H54 (cell line): ENCODE measurements at regions not wholly inside any gene's neighbourhood (a gene's known extent, or its start where the extent isn't known, plus 50 kb on each side); places are given as distances from the start of the nearest gene placed in this dataset.
"Not testable (repeated sequence)": the region's sequence is repeated elsewhere in the genome, so short reads cannot be mapped to it uniquely, and the experiment has no call there.

Experiments used
- DNase-seq: peaks from one replicate; pipeline ENCODE4 v3.0.0; 2011; ENCODE audit warnings: low spot score, mixed read lengths; ENCODE audit not compliant: insufficient read length
- FAIRE-seq: peaks from 3 replicates; lab custom pipeline; 2011; peaks lifted over from hg19 to GRCh38; lab: Jason Lieb, UNC
- POLR2A ChIP-seq: IDR thresholded peaks from 2 replicates; pipeline ENCODE4 v1.6.1; 2011; ENCODE audit warnings: low read depth, mild to moderate bottlenecking, low read length

DNA sequence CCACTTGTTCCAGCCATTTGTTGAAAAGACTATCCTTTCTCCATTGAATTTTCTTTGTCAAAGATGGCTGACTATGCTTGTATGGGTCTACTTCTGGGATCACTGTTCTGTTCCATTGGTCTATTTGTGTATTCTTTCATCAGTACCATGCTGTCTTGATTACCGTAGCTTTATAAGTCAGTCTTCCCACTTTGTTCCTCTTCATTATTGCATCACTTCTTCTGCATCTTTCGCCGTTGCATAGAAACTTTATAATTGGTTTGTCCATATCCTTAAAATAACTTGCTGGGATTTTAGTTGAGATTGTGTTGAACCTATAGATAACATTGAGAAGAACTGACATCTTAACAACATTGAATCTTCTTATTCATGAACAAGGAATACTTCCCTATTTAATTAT, 598.8 kb downstream of the TBC1D22A start:
- no peak for TF ChIP-seq POLR2A
- DNase-seq (no peak), FAIRE-seq (no peak)

GRCh38 chr22:47357493-47357892, 595.0 kb downstream of the TBC1D22A start:
- no peak for TF ChIP-seq POLR2A
- DNase-seq (no peak), FAIRE-seq (no peak)

- FAIRE-seq: no peak
- no peak for TF ChIP-seq POLR2A
These were observed 594.6 kb downstream of the TBC1D22A start for GRCh38 chr22:47357086-47357485.

DNA sequence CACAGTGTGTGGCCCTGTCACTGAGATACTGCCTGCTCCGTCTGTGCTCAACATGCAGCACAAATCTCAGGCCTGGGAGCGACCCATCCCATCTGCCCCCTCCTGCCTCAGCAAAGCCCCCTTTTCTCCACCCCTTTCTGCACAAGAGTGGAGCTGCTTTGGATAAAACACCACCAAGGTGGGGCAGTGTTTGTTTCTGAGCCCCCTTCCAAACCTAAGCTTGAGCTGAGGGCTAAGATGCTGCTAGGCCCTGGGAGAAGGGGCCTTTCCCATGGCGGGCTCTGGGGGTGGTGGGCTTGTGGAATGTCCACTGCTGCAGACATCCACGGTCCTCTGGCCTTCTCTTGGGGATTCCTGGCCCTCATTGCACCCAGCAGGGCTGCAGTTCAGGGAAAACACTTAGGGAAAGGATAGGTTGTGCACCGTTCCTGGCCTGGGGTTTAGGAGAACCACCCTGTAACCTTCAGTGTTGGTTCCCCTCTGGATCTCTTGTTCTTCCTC, 594.1 kb downstream of the TBC1D22A start:
- FAIRE-seq: no peak
- TF ChIP-seq POLR2A: no peak
- DNase-seq: no peak

More at GRCh38 chr22:47357086-47357485, 594.6 kb downstream of the TBC1D22A start:
- no peak for DNase-seq

DNA sequence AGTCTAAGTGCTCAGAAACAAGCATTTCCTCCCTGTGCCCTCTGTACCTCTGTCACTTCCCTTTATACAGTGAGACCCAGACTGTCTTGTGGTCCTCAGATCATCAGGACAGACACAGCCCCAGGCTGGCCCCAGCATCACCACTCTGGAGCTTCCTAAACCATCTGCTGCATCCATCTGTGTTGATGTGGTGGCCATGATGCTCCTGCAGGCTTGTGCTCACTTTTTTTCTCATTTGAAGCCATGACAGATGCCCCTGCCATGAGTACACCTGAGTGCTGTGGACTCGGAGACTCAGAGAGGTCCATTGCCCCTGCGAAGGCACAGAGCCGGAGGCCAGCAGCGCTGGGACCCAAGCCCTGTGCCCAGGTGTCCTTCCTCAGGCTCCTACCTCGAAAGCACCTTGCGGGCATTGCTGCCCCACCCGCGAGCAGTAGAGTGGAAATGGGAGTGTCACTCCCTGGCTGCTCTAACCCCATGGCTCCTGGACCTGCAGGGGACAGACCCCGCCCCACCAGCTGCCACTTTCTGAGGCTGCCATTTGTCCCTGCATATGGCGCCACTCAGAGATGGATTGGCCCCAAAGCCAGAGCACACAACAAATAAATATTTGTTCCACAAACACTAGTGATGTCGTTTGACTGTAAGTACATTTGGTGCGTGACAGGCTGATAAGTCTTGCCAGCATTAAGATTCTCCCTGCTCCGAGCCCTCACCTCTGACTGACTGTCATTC, 593.5 kb downstream of the TBC1D22A start:
- DNase-seq: no peak
- no peak for TF ChIP-seq POLR2A
- no peak for FAIRE-seq

DNA sequence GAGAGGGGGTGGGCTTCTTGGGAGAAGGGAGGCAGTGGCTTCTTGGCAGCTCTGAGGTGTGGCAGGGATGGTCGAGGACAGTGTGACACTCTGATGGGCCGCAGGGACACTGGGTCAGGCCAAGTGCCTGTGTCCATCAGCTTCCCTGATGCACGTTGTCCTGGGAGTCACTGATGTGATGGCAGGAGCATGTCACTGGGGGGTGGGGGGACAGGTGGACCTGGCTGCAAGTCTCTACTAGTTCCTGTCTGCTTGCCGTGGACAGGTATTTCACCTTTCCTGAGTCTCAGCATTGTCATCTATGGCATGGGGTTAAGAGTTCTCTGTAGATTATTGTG, 592.9 kb downstream of the TBC1D22A start:
- TF ChIP-seq POLR2A: no peak
- FAIRE-seq (no peak), DNase-seq (no peak)

DNA sequence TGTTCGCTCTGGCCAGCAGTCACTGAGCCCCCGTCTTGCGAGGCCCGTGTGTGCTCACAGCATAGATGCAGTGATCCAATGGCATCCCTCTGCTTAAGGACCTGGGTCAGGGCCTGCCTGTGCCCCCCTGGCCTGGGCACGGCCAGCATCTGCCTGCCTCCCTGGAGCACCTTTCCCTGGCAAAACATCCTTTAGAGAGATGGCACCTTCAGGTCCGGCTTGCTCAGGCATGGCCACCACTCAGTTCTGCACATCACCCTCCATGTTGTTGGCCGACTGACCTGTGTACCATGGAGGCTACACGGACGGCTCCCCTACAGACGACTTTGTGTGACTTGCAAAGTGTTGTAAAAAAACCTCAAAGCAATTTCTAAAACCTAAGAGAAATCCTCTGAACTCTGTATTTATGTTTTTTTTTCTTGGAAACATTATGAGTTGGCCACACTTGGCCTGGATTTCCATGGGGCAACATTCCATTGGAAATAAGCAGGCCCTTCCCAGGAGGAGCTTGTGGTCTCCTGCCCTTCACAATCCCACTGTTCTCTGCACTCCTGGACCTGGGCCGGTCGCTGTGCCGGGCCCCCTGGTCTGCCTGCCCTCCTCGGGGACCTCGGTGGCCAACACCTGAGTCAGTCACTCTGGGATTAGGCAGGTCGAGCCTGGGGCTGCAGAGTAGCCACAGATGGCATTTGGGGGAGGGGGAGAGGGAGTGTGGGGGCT, 592.4 kb downstream of the TBC1D22A start:
- DNase-seq: no peak

GRCh38 chr22:47352920-47353700, 590.7 kb downstream of the TBC1D22A start:
- no peak for TF ChIP-seq POLR2A
- DNase-seq: no peak
- FAIRE-seq: no peak

More for the DNA sequence above, 592.4 kb downstream of the TBC1D22A start:
- FAIRE-seq: no peak
- TF ChIP-seq POLR2A: no peak

GRCh38 chr22:47351836-47352579, 589.6 kb downstream of the TBC1D22A start:
- DNase-seq (no peak), FAIRE-seq (no peak)
- no peak for TF ChIP-seq POLR2A

DNA sequence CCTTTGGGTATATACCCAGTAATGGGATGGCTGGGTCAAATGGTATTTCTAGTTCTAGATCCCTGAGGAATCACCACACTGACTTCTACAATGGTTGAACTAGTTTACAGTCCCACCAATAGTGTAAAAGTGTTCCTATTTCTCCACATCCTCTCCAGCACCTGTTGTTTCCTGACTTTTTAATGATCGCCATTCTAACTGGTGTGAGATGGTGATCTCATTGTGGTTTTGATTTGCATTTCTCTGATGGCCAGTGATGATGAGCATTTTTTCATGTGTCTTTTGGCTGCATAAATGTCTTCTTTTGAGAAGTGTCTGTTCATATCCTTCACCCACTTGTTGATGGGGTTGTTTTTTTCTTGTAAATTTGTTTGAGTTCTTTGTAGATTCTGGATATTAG, 583.8 kb downstream of the TBC1D22A start:
- not testable (repeated sequence) for FAIRE-seq, DNase-seq

GRCh38 chr22:47345025-47345424, 582.6 kb downstream of the TBC1D22A start:
- no peak for FAIRE-seq
- no peak for DNase-seq
- no peak for TF ChIP-seq POLR2A

GRCh38 chr22:47344414-47344813, 582.0 kb downstream of the TBC1D22A start:
- TF ChIP-seq POLR2A: no peak
- DNase-seq: no peak
- FAIRE-seq: no peak

DNA sequence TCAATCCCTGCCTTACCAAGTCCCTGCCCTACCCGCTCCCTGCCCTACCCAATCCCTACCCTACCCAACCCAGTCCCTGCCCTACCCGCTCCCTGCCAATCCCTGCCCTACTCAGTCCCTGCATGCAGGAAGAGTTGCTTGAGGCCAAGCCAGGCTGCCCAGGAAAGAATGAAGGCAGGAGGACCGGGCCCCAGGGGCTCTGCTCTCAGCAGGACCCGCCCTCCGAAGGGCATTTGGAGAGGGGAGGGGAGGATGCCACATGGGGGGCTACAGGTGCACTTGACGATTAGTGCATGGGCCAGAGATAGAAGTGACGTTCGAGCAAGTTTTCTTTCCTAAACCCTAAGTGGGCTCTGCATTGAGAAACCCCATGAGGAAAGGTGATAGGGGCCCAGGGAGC, 581.2 kb downstream of the TBC1D22A start:
- TF ChIP-seq POLR2A: no peak
- FAIRE-seq (no peak), DNase-seq (no peak)

- no peak for DNase-seq
- no peak for TF ChIP-seq POLR2A
- no peak for FAIRE-seq
These were observed 580.0 kb downstream of the TBC1D22A start for GRCh38 chr22:47342446-47342845.
